ENCODE measurements at regions not wholly inside any gene's neighbourhood (a gene's known extent, or its start where the extent isn't known, plus 50 kb on each side); places are given as distances from the start of the nearest gene placed in this dataset.

DNA sequence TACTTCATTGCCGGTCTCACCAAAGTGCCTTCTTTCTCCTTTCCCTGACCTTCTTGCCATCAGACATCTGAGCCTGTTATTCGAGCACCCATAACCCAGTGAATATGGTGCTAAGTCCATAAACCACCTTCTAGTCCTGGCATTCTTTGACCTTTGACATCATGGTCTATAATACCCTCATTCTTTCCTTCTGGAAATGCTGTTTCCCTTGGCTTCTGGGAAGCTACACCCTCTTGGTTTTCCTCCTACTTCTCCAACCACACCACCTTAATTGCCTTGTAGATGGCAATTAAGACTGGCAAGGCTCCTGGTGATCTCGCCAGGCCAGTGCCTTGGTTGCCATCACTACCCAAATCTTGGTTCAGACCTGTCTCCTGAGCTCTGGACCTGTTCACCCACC, 56.1 kb upstream of the TRAK1 start:
- TF ChIP-seq, protein P1, sequence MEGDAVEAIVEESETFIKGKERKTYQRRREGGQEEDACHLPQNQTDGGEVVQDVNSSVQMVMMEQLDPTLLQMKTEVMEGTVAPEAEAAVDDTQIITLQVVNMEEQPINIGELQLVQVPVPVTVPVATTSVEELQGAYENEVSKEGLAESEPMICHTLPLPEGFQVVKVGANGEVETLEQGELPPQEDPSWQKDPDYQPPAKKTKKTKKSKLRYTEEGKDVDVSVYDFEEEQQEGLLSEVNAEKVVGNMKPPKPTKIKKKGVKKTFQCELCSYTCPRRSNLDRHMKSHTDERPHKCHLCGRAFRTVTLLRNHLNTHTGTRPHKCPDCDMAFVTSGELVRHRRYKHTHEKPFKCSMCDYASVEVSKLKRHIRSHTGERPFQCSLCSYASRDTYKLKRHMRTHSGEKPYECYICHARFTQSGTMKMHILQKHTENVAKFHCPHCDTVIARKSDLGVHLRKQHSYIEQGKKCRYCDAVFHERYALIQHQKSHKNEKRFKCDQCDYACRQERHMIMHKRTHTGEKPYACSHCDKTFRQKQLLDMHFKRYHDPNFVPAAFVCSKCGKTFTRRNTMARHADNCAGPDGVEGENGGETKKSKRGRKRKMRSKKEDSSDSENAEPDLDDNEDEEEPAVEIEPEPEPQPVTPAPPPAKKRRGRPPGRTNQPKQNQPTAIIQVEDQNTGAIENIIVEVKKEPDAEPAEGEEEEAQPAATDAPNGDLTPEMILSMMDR (IDR thresholded peaks at IDR 0.05): no peak
- TF ChIP-seq EZH2phosphoT487 (IDR thresholded peaks at IDR 0.05): no peak
